HG03520 (cell line): ENCODE measurements at regions not wholly inside any gene's neighbourhood (a gene's known extent, or its start where the extent isn't known, plus 50 kb on each side); places are given as distances from the start of the nearest gene placed in this dataset.
"Not testable (repeated sequence)": the region's sequence is repeated elsewhere in the genome, so short reads cannot be mapped to it uniquely, and the experiment has no call there.

Source experiments
- ATAC-seq: cut with Tn5 transposase; IDR thresholded peaks from one replicate; pipeline ENCODE4 v1.9.1; 2021; ENCODE audit warnings: mild to moderate bottlenecking, moderate library complexity; ENCODE audit not compliant: unreplicated experiment

GRCh38 chr5:109989161-109989560, 299.4 kb downstream of the MAN2A1 start:
- ATAC-seq = no peak

GRCh38 chr5:109989994-109990722, 300.4 kb downstream of the MAN2A1 start:
- ATAC-seq = no peak

- no peak for ATAC-seq
Observed at GRCh38 chr5:109990723-109991359, 301.1 kb downstream of the MAN2A1 start.

- ATAC-seq = no peak
Observed at GRCh38 chr5:109992264-109992915, 302.7 kb downstream of the MAN2A1 start.

GRCh38 chr5:109994135-109994534, 304.4 kb downstream of the MAN2A1 start:
- no peak for ATAC-seq

- no peak for ATAC-seq
Observed at GRCh38 chr5:109996246-109996645, 306.5 kb downstream of the MAN2A1 start.

- ATAC-seq = no peak
Observed at GRCh38 chr5:109997161-109997560, 307.4 kb downstream of the MAN2A1 start.

GRCh38 chr5:109998208-109998607, 308.5 kb downstream of the MAN2A1 start:
- ATAC-seq = no peak

- no peak for ATAC-seq
Observed at GRCh38 chr5:109998726-109999125, 309.0 kb downstream of the MAN2A1 start.

- ATAC-seq = no peak
Observed at GRCh38 chr5:110001648-110002047, 311.9 kb downstream of the MAN2A1 start.

GRCh38 chr5:110002652-110003051, 312.9 kb downstream of the MAN2A1 start:
- no peak for ATAC-seq

- ATAC-seq = not testable (repeated sequence)
Observed at GRCh38 chr5:110005907-110006562, 316.3 kb downstream of the MAN2A1 start.

- no peak for ATAC-seq
Observed at GRCh38 chr5:110007101-110007500, 317.4 kb downstream of the MAN2A1 start.

GRCh38 chr5:110008131-110008530, 318.4 kb downstream of the MAN2A1 start:
- ATAC-seq = no peak

- ATAC-seq = no peak
Observed at GRCh38 chr5:110012145-110012544, 322.4 kb downstream of the MAN2A1 start.

- no peak for ATAC-seq
Observed at GRCh38 chr5:110013017-110013416, 323.3 kb downstream of the MAN2A1 start.

GRCh38 chr5:110017854-110018253, 328.1 kb downstream of the MAN2A1 start:
- no peak for ATAC-seq

GRCh38 chr5:110018509-110018908, 328.8 kb downstream of the MAN2A1 start:
- ATAC-seq = no peak

GRCh38 chr5:110019119-110019518, 329.4 kb downstream of the MAN2A1 start:
- ATAC-seq = no peak

- ATAC-seq = no peak
Observed at GRCh38 chr5:110019780-110020179, 330.1 kb downstream of the MAN2A1 start.

GRCh38 chr5:110021251-110021650, 331.5 kb downstream of the MAN2A1 start:
- ATAC-seq = no peak

GRCh38 chr5:110025160-110025559, 335.4 kb downstream of the MAN2A1 start:
- ATAC-seq = no peak
